ENCODE measurements at regions not wholly inside any gene's neighbourhood (a gene's known extent, or its start where the extent isn't known, plus 50 kb on each side); places are given as distances from the start of the nearest gene placed in this dataset.

DNA sequence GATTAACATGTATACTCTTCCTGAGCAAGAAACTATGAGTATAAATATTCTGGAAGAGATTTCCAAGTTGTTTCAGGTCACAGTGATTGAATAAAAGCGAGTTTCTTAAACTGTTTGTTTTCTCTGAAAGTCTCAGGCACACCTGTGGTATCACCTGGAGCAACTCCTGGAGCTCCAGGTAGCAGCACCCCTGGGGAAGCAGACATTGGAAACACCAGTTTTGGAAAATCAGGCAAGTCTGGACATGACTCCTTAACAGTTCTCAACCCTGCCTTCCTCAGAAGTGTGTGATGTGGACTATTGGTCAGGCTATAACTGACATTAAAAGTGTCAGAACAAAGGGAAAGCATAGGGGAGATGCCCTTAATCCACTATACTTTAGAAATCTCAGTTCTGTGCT is 217.6 kb upstream of the CNTN1 start (continued):
- no peak for TF ChIP-seq ZSCAN29 (IDR thresholded peaks at IDR 0.05)

DNA sequence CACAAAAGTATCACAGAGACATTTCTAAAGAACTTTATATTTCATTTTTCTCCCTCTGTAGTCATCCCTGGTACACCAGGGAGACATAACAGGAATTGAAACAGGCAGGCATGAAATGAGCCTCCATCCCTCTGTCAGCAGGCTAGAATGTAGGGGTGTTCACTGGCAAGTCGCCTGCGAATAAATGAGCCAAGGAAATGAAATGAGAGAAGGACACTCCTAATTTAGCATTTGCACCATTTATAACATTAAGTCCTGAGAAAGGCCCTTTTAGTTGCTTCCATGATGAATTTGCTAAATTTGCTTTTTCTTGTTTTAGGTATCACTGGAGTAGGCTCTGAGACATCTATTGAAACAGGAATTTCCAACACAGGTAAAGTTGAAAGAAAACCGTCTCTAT is 192.4 kb upstream of the CNTN1 start:
- no peak overlapping the region for H2AFZ ChIP-seq (ENCODE audit: control insufficient read depth, low read depth, low read length)
- 38% methylated on average over 3 of the region's 3 CpGs for WGBS (ENCODE audit: insufficient coverage, insufficient replicate concordance, low lambda C conversion rate, missing lambda C conversion rate)
- CTCF ChIA-PET: no interaction called here
- intact Hi-C loops (cut with micrococcal nuclease; ENCODE audit: unreplicated experiment) (no loop called here), in situ Hi-C loops (cut with MboI) (no loop called here)
- FAIRE-seq (no peak), DNase-seq (ENCODE audit: low read depth, low spot score) (no peak), ATAC-seq (no peak)
- no peaks in the 10 kb centered on the region for H3K27me3 ChIP-seq (replicated peaks in 1 of 2; ENCODE audit: control insufficient read depth in 2 of 2, insufficient read depth in 2 of 2, low read length in 1 of 2)
- H3K4me3 ChIP-seq: no peak overlapping the region
- no peaks in the 10 kb centered on the region for H4K20me1 ChIP-seq (ENCODE audit: control insufficient read depth, insufficient read depth)
- SMC1A ChIA-PET (ENCODE audit: uncharacterized antibody, unreplicated experiment): interaction anchor here (0.9 to 2.1 kb wide), 3 partner anchors 15 to 61 kb away, joined by 4 to 5 read pairs (median 4); no protein-coding TSS in a partner anchor
- TF ChIP-seq KDM1A (IDR thresholded peaks at IDR 0.05; ENCODE audit: borderline replicate concordance) (no peak), ZNF207 (IDR thresholded peaks at IDR 0.05; ENCODE audit: borderline replicate concordance) (no peak), HDGF (IDR thresholded peaks at IDR 0.05) (no peak)
- no peaks in the 10 kb centered on the region for H3K79me2 ChIP-seq (ENCODE audit: control insufficient read depth, insufficient read depth, low read length)
- H3K9me3 ChIP-seq (replicated peaks; ENCODE audit: control insufficient read depth, insufficient read depth, low read length): peaks cover 6% of the 10 kb centered on the region; the same call in 2 of the 3 replicates
- H3K4me2 ChIP-seq (ENCODE audit: control insufficient read depth, insufficient read depth): no peak overlapping the region
- RAD21 ChIA-PET (ENCODE audit: unreplicated experiment): interaction anchor here (1.0 kb wide), 1 partner anchor 26 kb away, joined by 3 read pairs; no protein-coding TSS in a partner anchor
- H3K9ac ChIP-seq (ENCODE audit: control insufficient read depth, insufficient read depth, low read length): no peak overlapping the region
- POLR2A ChIA-PET: no interaction called here
- H3K27ac ChIP-seq (ENCODE audit: control insufficient read depth, insufficient read depth): no peak overlapping the region
- H3K36me3 ChIP-seq (ENCODE audit: control insufficient read depth in 2 of 2, insufficient read depth in 2 of 2, low read length in 1 of 2): no peaks in the 10 kb centered on the region
- BruUV-seq (replicated peaks): no TSS peak
- no peaks in the 10 kb centered on the region for H3K4me1 ChIP-seq (ENCODE audit: control insufficient read depth, insufficient read depth, low read length)

DNA sequence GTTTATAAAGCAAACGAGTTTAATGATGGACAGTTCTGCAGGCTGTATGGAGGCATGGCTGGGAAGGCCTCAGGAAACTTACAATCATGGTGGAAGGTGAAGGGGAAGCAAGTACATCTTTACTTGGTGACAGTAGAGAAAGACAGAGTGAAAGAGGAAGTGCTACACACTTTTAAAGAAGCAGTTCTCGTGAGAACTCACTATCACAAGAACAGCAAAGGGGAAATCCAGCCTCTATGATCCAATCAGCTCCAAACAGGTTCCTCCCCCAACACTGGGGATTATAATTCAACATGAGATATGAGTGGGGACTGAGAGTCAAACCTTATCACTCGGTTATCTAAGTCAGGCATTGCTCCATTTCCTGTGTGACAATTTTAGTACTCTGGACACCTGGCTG is 189.9 kb upstream of the CNTN1 start:
- DNase-seq (ENCODE audit: low read depth, low spot score) (no peak), FAIRE-seq (no peak), ATAC-seq (peak; percentile 89)
- H3K4me2 ChIP-seq (ENCODE audit: control insufficient read depth, insufficient read depth): no peak overlapping the region
- POLR2A ChIA-PET: no interaction called here
- intact Hi-C loops (cut with micrococcal nuclease; ENCODE audit: unreplicated experiment) (no loop called here), in situ Hi-C loops (cut with MboI) (no loop called here)
- WGBS (ENCODE audit: insufficient coverage, insufficient replicate concordance, low lambda C conversion rate, missing lambda C conversion rate): 3% methylated on average over 3 of the region's 3 CpGs
- SMC1A ChIA-PET (ENCODE audit: uncharacterized antibody, unreplicated experiment): no interaction called here
- H4K20me1 ChIP-seq (ENCODE audit: control insufficient read depth, insufficient read depth): no peaks in the 10 kb centered on the region
- RAD21 ChIA-PET (ENCODE audit: unreplicated experiment): no interaction called here
- H2AFZ ChIP-seq (ENCODE audit: control insufficient read depth, low read depth, low read length): peak overlapping the region; percentile 50
- H3K4me3 ChIP-seq: no peak overlapping the region
- H3K9ac ChIP-seq (ENCODE audit: control insufficient read depth, insufficient read depth, low read length): no peak overlapping the region
- no peaks in the 10 kb centered on the region for H3K36me3 ChIP-seq (ENCODE audit: control insufficient read depth in 2 of 2, insufficient read depth in 2 of 2, low read length in 1 of 2)
- no peak overlapping the region for H3K27ac ChIP-seq (ENCODE audit: control insufficient read depth, insufficient read depth)
- CTCF ChIA-PET: no interaction called here
- no peaks in the 10 kb centered on the region for H3K79me2 ChIP-seq (ENCODE audit: control insufficient read depth, insufficient read depth, low read length)
- no TSS peak for BruUV-seq (replicated peaks)
- no peaks in the 10 kb centered on the region for H3K27me3 ChIP-seq (replicated peaks in 1 of 2; ENCODE audit: control insufficient read depth in 2 of 2, insufficient read depth in 2 of 2, low read length in 1 of 2)
- no peaks in the 10 kb centered on the region for H3K4me1 ChIP-seq (ENCODE audit: control insufficient read depth, insufficient read depth, low read length)
- peaks cover 6% of the 10 kb centered on the region; the same call in 2 of the 3 replicates for H3K9me3 ChIP-seq (replicated peaks; ENCODE audit: control insufficient read depth, insufficient read depth, low read length)
- TF ChIP-seq, protein P1, sequence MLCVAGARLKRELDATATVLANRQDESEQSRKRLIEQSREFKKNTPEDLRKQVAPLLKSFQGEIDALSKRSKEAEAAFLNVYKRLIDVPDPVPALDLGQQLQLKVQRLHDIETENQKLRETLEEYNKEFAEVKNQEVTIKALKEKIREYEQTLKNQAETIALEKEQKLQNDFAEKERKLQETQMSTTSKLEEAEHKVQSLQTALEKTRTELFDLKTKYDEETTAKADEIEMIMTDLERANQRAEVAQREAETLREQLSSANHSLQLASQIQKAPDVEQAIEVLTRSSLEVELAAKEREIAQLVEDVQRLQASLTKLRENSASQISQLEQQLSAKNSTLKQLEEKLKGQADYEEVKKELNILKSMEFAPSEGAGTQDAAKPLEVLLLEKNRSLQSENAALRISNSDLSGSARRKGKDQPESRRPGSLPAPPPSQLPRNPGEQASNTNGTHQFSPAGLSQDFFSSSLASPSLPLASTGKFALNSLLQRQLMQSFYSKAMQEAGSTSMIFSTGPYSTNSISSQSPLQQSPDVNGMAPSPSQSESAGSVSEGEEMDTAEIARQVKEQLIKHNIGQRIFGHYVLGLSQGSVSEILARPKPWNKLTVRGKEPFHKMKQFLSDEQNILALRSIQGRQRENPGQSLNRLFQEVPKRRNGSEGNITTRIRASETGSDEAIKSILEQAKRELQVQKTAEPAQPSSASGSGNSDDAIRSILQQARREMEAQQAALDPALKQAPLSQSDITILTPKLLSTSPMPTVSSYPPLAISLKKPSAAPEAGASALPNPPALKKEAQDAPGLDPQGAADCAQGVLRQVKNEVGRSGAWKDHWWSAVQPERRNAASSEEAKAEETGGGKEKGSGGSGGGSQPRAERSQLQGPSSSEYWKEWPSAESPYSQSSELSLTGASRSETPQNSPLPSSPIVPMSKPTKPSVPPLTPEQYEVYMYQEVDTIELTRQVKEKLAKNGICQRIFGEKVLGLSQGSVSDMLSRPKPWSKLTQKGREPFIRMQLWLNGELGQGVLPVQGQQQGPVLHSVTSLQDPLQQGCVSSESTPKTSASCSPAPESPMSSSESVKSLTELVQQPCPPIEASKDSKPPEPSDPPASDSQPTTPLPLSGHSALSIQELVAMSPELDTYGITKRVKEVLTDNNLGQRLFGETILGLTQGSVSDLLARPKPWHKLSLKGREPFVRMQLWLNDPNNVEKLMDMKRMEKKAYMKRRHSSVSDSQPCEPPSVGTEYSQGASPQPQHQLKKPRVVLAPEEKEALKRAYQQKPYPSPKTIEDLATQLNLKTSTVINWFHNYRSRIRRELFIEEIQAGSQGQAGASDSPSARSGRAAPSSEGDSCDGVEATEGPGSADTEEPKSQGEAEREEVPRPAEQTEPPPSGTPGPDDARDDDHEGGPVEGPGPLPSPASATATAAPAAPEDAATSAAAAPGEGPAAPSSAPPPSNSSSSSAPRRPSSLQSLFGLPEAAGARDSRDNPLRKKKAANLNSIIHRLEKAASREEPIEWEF (IDR thresholded peaks at IDR 0.05; ENCODE audit: insufficient replicate concordance, low read depth, low read length): no peak
- peak; percentile 91 for TF ChIP-seq SPI1 (IDR thresholded peaks at IDR 0.05; ENCODE audit: borderline replicate concordance, insufficient read depth, low read depth, low read length)
- peak; percentile 63; the same call in 1 of the 2 replicates for TF ChIP-seq CHD2 (IDR thresholded peaks at IDR 0.05; ENCODE audit: borderline replicate concordance, low read depth, low read length)
- TF ChIP-seq, protein P2, sequence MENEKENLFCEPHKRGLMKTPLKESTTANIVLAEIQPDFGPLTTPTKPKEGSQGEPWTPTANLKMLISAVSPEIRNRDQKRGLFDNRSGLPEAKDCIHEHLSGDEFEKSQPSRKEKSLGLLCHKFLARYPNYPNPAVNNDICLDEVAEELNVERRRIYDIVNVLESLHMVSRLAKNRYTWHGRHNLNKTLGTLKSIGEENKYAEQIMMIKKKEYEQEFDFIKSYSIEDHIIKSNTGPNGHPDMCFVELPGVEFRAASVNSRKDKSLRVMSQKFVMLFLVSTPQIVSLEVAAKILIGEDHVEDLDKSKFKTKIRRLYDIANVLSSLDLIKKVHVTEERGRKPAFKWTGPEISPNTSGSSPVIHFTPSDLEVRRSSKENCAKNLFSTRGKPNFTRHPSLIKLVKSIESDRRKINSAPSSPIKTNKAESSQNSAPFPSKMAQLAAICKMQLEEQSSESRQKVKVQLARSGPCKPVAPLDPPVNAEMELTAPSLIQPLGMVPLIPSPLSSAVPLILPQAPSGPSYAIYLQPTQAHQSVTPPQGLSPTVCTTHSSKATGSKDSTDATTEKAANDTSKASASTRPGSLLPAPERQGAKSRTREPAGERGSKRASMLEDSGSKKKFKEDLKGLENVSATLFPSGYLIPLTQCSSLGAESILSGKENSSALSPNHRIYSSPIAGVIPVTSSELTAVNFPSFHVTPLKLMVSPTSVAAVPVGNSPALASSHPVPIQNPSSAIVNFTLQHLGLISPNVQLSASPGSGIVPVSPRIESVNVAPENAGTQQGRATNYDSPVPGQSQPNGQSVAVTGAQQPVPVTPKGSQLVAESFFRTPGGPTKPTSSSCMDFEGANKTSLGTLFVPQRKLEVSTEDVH (IDR thresholded peaks at IDR 0.05; ENCODE audit: low read depth, partially characterized antibody): no peak

Data from GM12878 (cell line).